GM12878 (cell line): ENCODE measurements at regions not wholly inside any gene's neighbourhood (a gene's known extent, or its start where the extent isn't known, plus 50 kb on each side); places are given as distances from the start of the nearest gene placed in this dataset.

Experiments
- FOS ChIP-seq: IDR thresholded peaks from 3 replicates; pipeline ENCODE4 v1.6.1; 2011; ENCODE audit warnings: borderline replicate concordance; ENCODE audit not compliant: insufficient read length; ENCODE audit errors: extremely low read depth
- HDAC2 ChIP-seq: fragments of 200-600 bp; sonication (generic); IDR thresholded peaks from 2 replicates; pipeline ENCODE4 v1.6.1; 2017
- IKZF1 ChIP-seq: fragments of 450-650 bp; conservative IDR thresholded peaks from 2 replicates; pipeline ENCODE4 v1.6.1; 2017; ENCODE audit warnings: antibody characterized with exemption, mild to moderate bottlenecking
- NFIC ChIP-seq: IDR thresholded peaks from 2 replicates; pipeline ENCODE4 v1.6.1; 2012; ENCODE audit warnings: low read depth, mild to moderate bottlenecking, inconsistent platforms, low read length, moderate library complexity
- POLR2A ChIP-seq: IDR thresholded peaks from 2 replicates; pipeline ENCODE4 v1.6.1; 2011; ENCODE audit warnings: low read depth, mild to moderate bottlenecking, low read length
- POLR2AphosphoS5 ChIP-seq: IDR thresholded peaks from 2 replicates; pipeline ENCODE4 v1.6.1; 2011; ENCODE audit warnings: mild to moderate bottlenecking, low read length, inconsistent platforms
- RCOR1 ChIP-seq: conservative IDR thresholded peaks from 2 replicates; pipeline ENCODE4 v1.6.1; 2012; ENCODE audit warnings: low read depth, low read length, improper control_type of control experiment
- RELA ChIP-seq: fragments of 450-650 bp; IDR thresholded peaks from 2 replicates; pipeline ENCODE4 v1.8.0; 2014; ENCODE audit warnings: borderline replicate concordance; ENCODE audit not compliant: partially characterized antibody
- SRF ChIP-seq, 2 experiments: IDR thresholded peaks; 2 replicates each; pipeline ENCODE4 v1.6.1; 2011; ENCODE audit warnings: low read depth in 2 of 2, low read length in 2 of 2, mild to moderate bottlenecking in 1 of 2, moderate library complexity in 1 of 2
- TARDBP ChIP-seq: IDR thresholded peaks from 2 replicates; pipeline ENCODE4 v1.6.1; 2016; ENCODE audit warnings: borderline replicate concordance
- ZNF207 ChIP-seq: fragments of 450-650 bp; IDR thresholded peaks from 2 replicates; pipeline ENCODE4 v1.6.1; 2014; ENCODE audit warnings: antibody characterized with exemption, mild to moderate bottlenecking, borderline replicate concordance
- TF ChIP-seq, protein P1 (sequence below): fragments of 450-650 bp; IDR thresholded peaks from 2 replicates; pipeline ENCODE4 v1.6.1; 2018; ENCODE audit warnings: borderline replicate concordance, mild to moderate bottlenecking; ENCODE audit not compliant: partially characterized antibody
- TF ChIP-seq, protein P2 (sequence below), 3 experiments: IDR thresholded peaks in 2 of 3; conservative IDR thresholded peaks in 1 of 3; 2 replicates each; pipeline ENCODE4 v1.5.1; 2011; ENCODE audit warnings: low read depth in 3 of 3, low read length in 3 of 3, mild to moderate bottlenecking in 3 of 3, control low read depth in 2 of 3, moderate library complexity in 2 of 3, inconsistent platforms in 1 of 3, mixed read lengths in 1 of 3; ENCODE audit not compliant: control insufficient read depth in 2 of 3, insufficient read depth in 1 of 3; ENCODE audit errors: extremely low read depth in 1 of 3
- TF ChIP-seq, protein P3 (sequence below): IDR thresholded peaks from 2 replicates; pipeline ENCODE4 v1.6.1; 2011; ENCODE audit warnings: borderline replicate concordance, low read depth, mild to moderate bottlenecking, moderate library complexity, mixed read lengths, low read length; ENCODE audit not compliant: insufficient read depth; ENCODE audit errors: extremely low read length

DNA sequence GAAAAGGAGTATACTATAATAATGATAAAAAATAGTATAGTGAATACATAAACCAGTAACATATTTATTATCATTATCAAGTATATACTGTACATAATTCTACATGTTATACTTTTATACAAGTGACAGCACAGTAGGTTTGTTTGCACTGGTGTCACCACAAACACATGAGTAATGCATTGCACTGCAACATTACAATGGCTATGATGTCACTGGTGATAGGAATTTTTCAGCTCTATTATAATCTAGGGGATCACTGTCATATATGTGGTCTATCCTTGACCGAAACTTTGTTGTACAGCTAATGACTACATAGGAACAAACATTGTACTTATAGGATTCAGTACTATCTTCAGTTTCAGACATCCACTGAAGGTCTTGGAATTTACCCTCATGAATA, 165.8 kb upstream of the SYT1 start:
- no peak for TF ChIP-seq POLR2A
- TF ChIP-seq, protein P1, sequence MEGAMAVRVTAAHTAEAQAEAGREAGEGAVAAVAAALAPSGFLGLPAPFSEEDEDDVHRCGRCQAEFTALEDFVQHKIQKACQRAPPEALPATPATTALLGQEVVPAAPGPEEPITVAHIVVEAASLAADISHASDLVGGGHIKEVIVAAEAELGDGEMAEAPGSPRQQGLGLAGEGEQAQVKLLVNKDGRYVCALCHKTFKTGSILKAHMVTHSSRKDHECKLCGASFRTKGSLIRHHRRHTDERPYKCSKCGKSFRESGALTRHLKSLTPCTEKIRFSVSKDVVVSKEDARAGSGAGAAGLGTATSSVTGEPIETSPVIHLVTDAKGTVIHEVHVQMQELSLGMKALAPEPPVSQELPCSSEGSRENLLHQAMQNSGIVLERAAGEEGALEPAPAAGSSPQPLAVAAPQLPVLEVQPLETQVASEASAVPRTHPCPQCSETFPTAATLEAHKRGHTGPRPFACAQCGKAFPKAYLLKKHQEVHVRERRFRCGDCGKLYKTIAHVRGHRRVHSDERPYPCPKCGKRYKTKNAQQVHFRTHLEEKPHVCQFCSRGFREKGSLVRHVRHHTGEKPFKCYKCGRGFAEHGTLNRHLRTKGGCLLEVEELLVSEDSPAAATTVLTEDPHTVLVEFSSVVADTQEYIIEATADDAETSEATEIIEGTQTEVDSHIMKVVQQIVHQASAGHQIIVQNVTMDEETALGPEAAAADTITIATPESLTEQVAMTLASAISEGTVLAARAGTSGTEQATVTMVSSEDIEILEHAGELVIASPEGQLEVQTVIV, result no peak
- TF ChIP-seq, protein P2, sequence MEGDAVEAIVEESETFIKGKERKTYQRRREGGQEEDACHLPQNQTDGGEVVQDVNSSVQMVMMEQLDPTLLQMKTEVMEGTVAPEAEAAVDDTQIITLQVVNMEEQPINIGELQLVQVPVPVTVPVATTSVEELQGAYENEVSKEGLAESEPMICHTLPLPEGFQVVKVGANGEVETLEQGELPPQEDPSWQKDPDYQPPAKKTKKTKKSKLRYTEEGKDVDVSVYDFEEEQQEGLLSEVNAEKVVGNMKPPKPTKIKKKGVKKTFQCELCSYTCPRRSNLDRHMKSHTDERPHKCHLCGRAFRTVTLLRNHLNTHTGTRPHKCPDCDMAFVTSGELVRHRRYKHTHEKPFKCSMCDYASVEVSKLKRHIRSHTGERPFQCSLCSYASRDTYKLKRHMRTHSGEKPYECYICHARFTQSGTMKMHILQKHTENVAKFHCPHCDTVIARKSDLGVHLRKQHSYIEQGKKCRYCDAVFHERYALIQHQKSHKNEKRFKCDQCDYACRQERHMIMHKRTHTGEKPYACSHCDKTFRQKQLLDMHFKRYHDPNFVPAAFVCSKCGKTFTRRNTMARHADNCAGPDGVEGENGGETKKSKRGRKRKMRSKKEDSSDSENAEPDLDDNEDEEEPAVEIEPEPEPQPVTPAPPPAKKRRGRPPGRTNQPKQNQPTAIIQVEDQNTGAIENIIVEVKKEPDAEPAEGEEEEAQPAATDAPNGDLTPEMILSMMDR (IDR thresholded peaks at IDR 0.05 in 2 of 3, conservative IDR thresholded peaks at IDR 0.05 in 1 of 3; ENCODE audit: control insufficient read depth in 2 of 3, extremely low read depth in 1 of 3, insufficient read depth in 1 of 3, low read depth in 3 of 3, low read length in 3 of 3), result no peak
- no peak for TF ChIP-seq NFIC
- TF ChIP-seq RCOR1, result no peak
- TF ChIP-seq ZNF207, result no peak
- TF ChIP-seq HDAC2, result no peak
- TF ChIP-seq FOS, result no peak
- TF ChIP-seq POLR2AphosphoS5, result no peak
- no peak for TF ChIP-seq TARDBP
- TF ChIP-seq RELA, result no peak
- TF ChIP-seq IKZF1, result no peak
- TF ChIP-seq, protein P3, sequence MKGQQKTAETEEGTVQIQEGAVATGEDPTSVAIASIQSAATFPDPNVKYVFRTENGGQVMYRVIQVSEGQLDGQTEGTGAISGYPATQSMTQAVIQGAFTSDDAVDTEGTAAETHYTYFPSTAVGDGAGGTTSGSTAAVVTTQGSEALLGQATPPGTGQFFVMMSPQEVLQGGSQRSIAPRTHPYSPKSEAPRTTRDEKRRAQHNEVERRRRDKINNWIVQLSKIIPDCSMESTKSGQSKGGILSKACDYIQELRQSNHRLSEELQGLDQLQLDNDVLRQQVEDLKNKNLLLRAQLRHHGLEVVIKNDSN, result no peak
- no peak for TF ChIP-seq SRF (IDR thresholded peaks at IDR 0.05; ENCODE audit: low read depth in 2 of 2, low read length in 2 of 2)
